ENCODE measurements at regions not wholly inside any gene's neighbourhood (a gene's known extent, or its start where the extent isn't known, plus 50 kb on each side); places are given as distances from the start of the nearest gene placed in this dataset.

GRCh38 chrX:20656721-20657120, 390.0 kb upstream of the RPS6KA3 start:
- Mint-ChIP-seq H3K27me3 (ENCODE audit: low read depth) (no peaks in the 10 kb centered on the region), H3K9me3 (no peaks in the 10 kb centered on the region), H3K4me3 (no peak overlapping the region), H3K27ac (no peak overlapping the region), H3K4me1 (ENCODE audit: low read depth) (no peaks in the 10 kb centered on the region), H3K36me3 (ENCODE audit: low read depth) (no peaks in the 10 kb centered on the region)

GRCh38 chrX:20654596-20655106, 387.9 kb upstream of the RPS6KA3 start:
- H3K4me1 Mint-ChIP-seq (ENCODE audit: low read depth), result no peaks in the 10 kb centered on the region
- no peaks in the 10 kb centered on the region for H3K9me3 Mint-ChIP-seq
- H3K4me3 Mint-ChIP-seq, result no peak overlapping the region
- no peak overlapping the region for H3K27ac Mint-ChIP-seq
- no peaks in the 10 kb centered on the region for H3K27me3 Mint-ChIP-seq (ENCODE audit: low read depth)
- H3K36me3 Mint-ChIP-seq (ENCODE audit: low read depth), result no peaks in the 10 kb centered on the region

- Mint-ChIP-seq H3K27me3 (ENCODE audit: low read depth) (no peaks in the 10 kb centered on the region), H3K4me3 (no peak overlapping the region), H3K4me1 (ENCODE audit: low read depth) (no peaks in the 10 kb centered on the region), H3K27ac (no peak overlapping the region), H3K36me3 (ENCODE audit: low read depth) (no peaks in the 10 kb centered on the region), H3K9me3 (no peaks in the 10 kb centered on the region)
Measured at GRCh38 chrX:20653070-20653469, 386.4 kb upstream of the RPS6KA3 start.

- Mint-ChIP-seq H3K36me3 (ENCODE audit: low read depth) (no peaks in the 10 kb centered on the region), H3K4me3 (no peak overlapping the region), H3K4me1 (ENCODE audit: low read depth) (no peaks in the 10 kb centered on the region)
Measured at GRCh38 chrX:20641954-20642353, 375.2 kb upstream of the RPS6KA3 start.

GRCh38 chrX:20639115-20639514, 372.4 kb upstream of the RPS6KA3 start:
- Mint-ChIP-seq H3K4me3 (no peak overlapping the region), H3K36me3 (ENCODE audit: low read depth) (no peaks in the 10 kb centered on the region), H3K27me3 (ENCODE audit: low read depth) (no peaks in the 10 kb centered on the region), H3K9me3 (no peaks in the 10 kb centered on the region), H3K27ac (no peak overlapping the region), H3K4me1 (ENCODE audit: low read depth) (no peaks in the 10 kb centered on the region)

More at GRCh38 chrX:20641954-20642353, 375.2 kb upstream of the RPS6KA3 start:
- Mint-ChIP-seq H3K9me3 (no peaks in the 10 kb centered on the region), H3K27ac (no peak overlapping the region), H3K27me3 (ENCODE audit: low read depth) (no peaks in the 10 kb centered on the region)

- Mint-ChIP-seq H3K4me3 (no peak overlapping the region), H3K9me3 (no peaks in the 10 kb centered on the region), H3K27ac (no peak overlapping the region), H3K4me1 (ENCODE audit: low read depth) (no peaks in the 10 kb centered on the region), H3K27me3 (ENCODE audit: low read depth) (no peaks in the 10 kb centered on the region), H3K36me3 (ENCODE audit: low read depth) (no peaks in the 10 kb centered on the region)
Measured at GRCh38 chrX:20637351-20637750, 370.6 kb upstream of the RPS6KA3 start.

- H3K4me1 Mint-ChIP-seq (ENCODE audit: low read depth), result no peaks in the 10 kb centered on the region
- no peaks in the 10 kb centered on the region for H3K36me3 Mint-ChIP-seq (ENCODE audit: low read depth)
- no peak overlapping the region for H3K27ac Mint-ChIP-seq
- no peaks in the 10 kb centered on the region for H3K9me3 Mint-ChIP-seq
- H3K4me3 Mint-ChIP-seq, result no peak overlapping the region
- H3K27me3 Mint-ChIP-seq (ENCODE audit: low read depth), result no peaks in the 10 kb centered on the region
Measured at GRCh38 chrX:20633451-20633850, 366.7 kb upstream of the RPS6KA3 start.

- Mint-ChIP-seq H3K27me3 (ENCODE audit: low read depth) (peaks cover 6% of the 10 kb centered on the region), H3K4me3 (no peak overlapping the region), H3K36me3 (ENCODE audit: low read depth) (no peaks in the 10 kb centered on the region), H3K4me1 (ENCODE audit: low read depth) (no peaks in the 10 kb centered on the region), H3K9me3 (no peaks in the 10 kb centered on the region), H3K27ac (no peak overlapping the region)
Measured at GRCh38 chrX:20623448-20623847, 356.7 kb upstream of the RPS6KA3 start.

- no peaks in the 10 kb centered on the region for H3K4me1 Mint-ChIP-seq (ENCODE audit: low read depth)
- H3K36me3 Mint-ChIP-seq (ENCODE audit: low read depth), result no peaks in the 10 kb centered on the region
- H3K27ac Mint-ChIP-seq, result no peak overlapping the region
- H3K27me3 Mint-ChIP-seq (ENCODE audit: low read depth), result no peaks in the 10 kb centered on the region
- no peak overlapping the region for H3K4me3 Mint-ChIP-seq
- H3K9me3 Mint-ChIP-seq, result no peaks in the 10 kb centered on the region
Measured at GRCh38 chrX:20620306-20620705, 353.6 kb upstream of the RPS6KA3 start.

GRCh38 chrX:20609916-20610415, 343.3 kb upstream of the RPS6KA3 start:
- Mint-ChIP-seq H3K27me3 (ENCODE audit: low read depth) (peaks cover 15% of the 10 kb centered on the region), H3K4me3 (no peak overlapping the region), H3K27ac (no peak overlapping the region), H3K36me3 (ENCODE audit: low read depth) (no peaks in the 10 kb centered on the region), H3K9me3 (no peaks in the 10 kb centered on the region), H3K4me1 (ENCODE audit: low read depth) (no peaks in the 10 kb centered on the region)

GRCh38 chrX:20606831-20607230, 340.1 kb upstream of the RPS6KA3 start:
- no peak overlapping the region for H3K4me3 Mint-ChIP-seq
- peaks cover 15% of the 10 kb centered on the region for H3K27me3 Mint-ChIP-seq (ENCODE audit: low read depth)
- H3K27ac Mint-ChIP-seq, result no peak overlapping the region
- no peaks in the 10 kb centered on the region for H3K4me1 Mint-ChIP-seq (ENCODE audit: low read depth)
- H3K36me3 Mint-ChIP-seq (ENCODE audit: low read depth), result no peaks in the 10 kb centered on the region
- H3K9me3 Mint-ChIP-seq, result no peaks in the 10 kb centered on the region

GRCh38 chrX:20596856-20597255, 330.1 kb upstream of the RPS6KA3 start:
- Mint-ChIP-seq H3K4me3 (no peak overlapping the region), H3K9me3 (no peaks in the 10 kb centered on the region), H3K4me1 (ENCODE audit: low read depth) (peaks cover 10% of the 10 kb centered on the region), H3K36me3 (ENCODE audit: low read depth) (no peaks in the 10 kb centered on the region), H3K27ac (no peak overlapping the region), H3K27me3 (ENCODE audit: low read depth) (no peaks in the 10 kb centered on the region)

- H3K4me3 Mint-ChIP-seq, result peak overlapping the region; percentile 35
- peak overlapping the region; percentile 34 for H3K27ac Mint-ChIP-seq
- peaks cover 10% of the 10 kb centered on the region for H3K4me1 Mint-ChIP-seq (ENCODE audit: low read depth)
- H3K27me3 Mint-ChIP-seq (ENCODE audit: low read depth), result no peaks in the 10 kb centered on the region
- H3K9me3 Mint-ChIP-seq, result no peaks in the 10 kb centered on the region
- H3K36me3 Mint-ChIP-seq (ENCODE audit: low read depth), result no peaks in the 10 kb centered on the region
Measured at GRCh38 chrX:20595928-20596575, 329.3 kb upstream of the RPS6KA3 start.

- Mint-ChIP-seq H3K27ac (no peak overlapping the region), H3K27me3 (ENCODE audit: low read depth) (no peaks in the 10 kb centered on the region), H3K4me3 (no peak overlapping the region), H3K9me3 (no peaks in the 10 kb centered on the region), H3K4me1 (ENCODE audit: low read depth) (peaks cover 10% of the 10 kb centered on the region), H3K36me3 (ENCODE audit: low read depth) (no peaks in the 10 kb centered on the region)
Measured at GRCh38 chrX:20594985-20595384, 328.3 kb upstream of the RPS6KA3 start.

GRCh38 chrX:20593836-20594235, 327.1 kb upstream of the RPS6KA3 start:
- no peaks in the 10 kb centered on the region for H3K27me3 Mint-ChIP-seq (ENCODE audit: low read depth)
- no peaks in the 10 kb centered on the region for H3K9me3 Mint-ChIP-seq

More at GRCh38 chrX:20593836-20594235, 327.1 kb upstream of the RPS6KA3 start:
- H3K27ac Mint-ChIP-seq, result no peak overlapping the region
- no peak overlapping the region for H3K4me3 Mint-ChIP-seq
- peaks cover 10% of the 10 kb centered on the region for H3K4me1 Mint-ChIP-seq (ENCODE audit: low read depth)
- no peaks in the 10 kb centered on the region for H3K36me3 Mint-ChIP-seq (ENCODE audit: low read depth)
